ENCODE measurements at regions not wholly inside any gene's neighbourhood (a gene's known extent, or its start where the extent isn't known, plus 50 kb on each side); places are given as distances from the start of the nearest gene placed in this dataset.

DNA sequence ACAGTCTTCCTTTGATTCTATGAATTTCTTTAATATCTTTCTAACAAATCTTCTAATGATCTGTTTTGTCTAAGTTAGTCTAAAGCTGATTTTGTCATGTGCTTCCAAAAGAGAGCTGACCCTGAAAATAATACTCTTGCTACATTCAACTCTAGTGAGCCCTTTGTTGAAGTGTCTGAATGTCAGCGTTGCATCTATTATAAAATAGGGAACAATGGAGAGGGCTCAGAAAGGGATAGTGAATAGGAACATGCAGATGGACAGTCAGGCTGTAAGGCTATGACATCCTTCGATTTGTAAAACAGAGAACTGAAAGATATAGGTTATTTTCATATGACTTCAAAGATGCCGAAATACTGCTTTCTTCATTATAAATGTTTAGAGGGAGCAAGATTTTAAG, 304.5 kb downstream of the GALC start:
- TF ChIP-seq CTCF (IDR thresholded peaks at IDR 0.05; ENCODE audit: low read depth, low read length, poor library complexity, severe bottlenecking) (no peak), EZH2phosphoT487 (IDR thresholded peaks at IDR 0.05; ENCODE audit: borderline replicate concordance, low read length) (no peak)
